ENCODE measurements at regions not wholly inside any gene's neighbourhood (a gene's known extent, or its start where the extent isn't known, plus 50 kb on each side); places are given as distances from the start of the nearest gene placed in this dataset.

- TF ChIP-seq NFATC3 (CRISPR knock-in tag; IDR thresholded peaks at IDR 0.05): no peak
- no peak for TF ChIP-seq KDM3A (CRISPR knock-in tag; IDR thresholded peaks at IDR 0.05; ENCODE audit: low read depth)
- TF ChIP-seq, protein P1, sequence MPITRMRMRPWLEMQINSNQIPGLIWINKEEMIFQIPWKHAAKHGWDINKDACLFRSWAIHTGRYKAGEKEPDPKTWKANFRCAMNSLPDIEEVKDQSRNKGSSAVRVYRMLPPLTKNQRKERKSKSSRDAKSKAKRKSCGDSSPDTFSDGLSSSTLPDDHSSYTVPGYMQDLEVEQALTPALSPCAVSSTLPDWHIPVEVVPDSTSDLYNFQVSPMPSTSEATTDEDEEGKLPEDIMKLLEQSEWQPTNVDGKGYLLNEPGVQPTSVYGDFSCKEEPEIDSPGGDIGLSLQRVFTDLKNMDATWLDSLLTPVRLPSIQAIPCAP (CRISPR knock-in tag; IDR thresholded peaks at IDR 0.05; ENCODE audit: low read depth): no peak
- no peak for TF ChIP-seq ZNF543 (CRISPR knock-in tag; IDR thresholded peaks at IDR 0.05)
- no peak for TF ChIP-seq PRDM4 (CRISPR knock-in tag; IDR thresholded peaks at IDR 0.05; ENCODE audit: borderline replicate concordance)
- TF ChIP-seq ZNF746 (CRISPR knock-in tag; IDR thresholded peaks at IDR 0.05): no peak
- TF ChIP-seq, protein P2, sequence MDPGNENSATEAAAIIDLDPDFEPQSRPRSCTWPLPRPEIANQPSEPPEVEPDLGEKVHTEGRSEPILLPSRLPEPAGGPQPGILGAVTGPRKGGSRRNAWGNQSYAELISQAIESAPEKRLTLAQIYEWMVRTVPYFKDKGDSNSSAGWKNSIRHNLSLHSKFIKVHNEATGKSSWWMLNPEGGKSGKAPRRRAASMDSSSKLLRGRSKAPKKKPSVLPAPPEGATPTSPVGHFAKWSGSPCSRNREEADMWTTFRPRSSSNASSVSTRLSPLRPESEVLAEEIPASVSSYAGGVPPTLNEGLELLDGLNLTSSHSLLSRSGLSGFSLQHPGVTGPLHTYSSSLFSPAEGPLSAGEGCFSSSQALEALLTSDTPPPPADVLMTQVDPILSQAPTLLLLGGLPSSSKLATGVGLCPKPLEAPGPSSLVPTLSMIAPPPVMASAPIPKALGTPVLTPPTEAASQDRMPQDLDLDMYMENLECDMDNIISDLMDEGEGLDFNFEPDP (CRISPR knock-in tag; conservative IDR thresholded peaks at IDR 0.05): no peak
- no peak for TF ChIP-seq CTCF (CRISPR knock-in tag; IDR thresholded peaks at IDR 0.05)
Observed at GRCh38 chr2:104745846-104746245, 108.1 kb upstream of the POU3F3 start.

Data from HepG2 (cell line).